Psoas muscle (tissue), 7 donors: ENCODE measurements at regions not wholly inside any gene's neighbourhood (a gene's known extent, or its start where the extent isn't known, plus 50 kb on each side); places are given as distances from the start of the nearest gene placed in this dataset.

ENCODE experiments used
- ATAC-seq, 4 donors: fragments of 200-7000 bp; cut with Tn5 transposase; one replicate each; pipeline ENCODE4 v1.9.1; 2020; ENCODE audit warnings: moderate library complexity in 3 of 4, mild to moderate bottlenecking in 2 of 4
- DNase-seq, 2 donors: peaks; one replicate each; pipeline ENCODE4 v3.0.0-alpha.2; 2020
- H3K27ac ChIP-seq: fragments of 200-600 bp; one replicate; pipeline ENCODE4 v1.8.0; 2022
- H3K27me3 ChIP-seq, 3 donors: fragments of 200-600 bp in 1 of 3; one replicate each; pipeline versions ENCODE4 v1.6.1 to v1.8.0; 2013 to 2022; ENCODE audit warnings: low read length in 2 of 3, mild to moderate bottlenecking in 2 of 3, moderate library complexity in 1 of 3; ENCODE audit not compliant: insufficient read depth in 3 of 3
- H3K36me3 ChIP-seq, 2 donors: fragments of 200-600 bp in 1 of 2; one replicate each; pipeline versions ENCODE4 v1.6.1 to v1.8.0; 2013 to 2022; ENCODE audit warnings: low read depth in 1 of 2, mild to moderate bottlenecking in 1 of 2, moderate library complexity in 1 of 2; ENCODE audit not compliant: insufficient read depth in 1 of 2
- H3K4me1 ChIP-seq: fragments of 200-600 bp; one replicate; pipeline ENCODE4 v1.8.0; 2022
- H3K4me3 ChIP-seq: fragments of 200-600 bp; one replicate; pipeline ENCODE4 v1.8.0; 2022; ENCODE audit warnings: mild to moderate bottlenecking
- H3K9me3 ChIP-seq: fragments of 200-600 bp; one replicate; pipeline ENCODE4 v1.8.0; 2022
- CTCF ChIP-seq: fragments of 200-600 bp; IDR thresholded peaks from one replicate; pipeline ENCODE4 v1.8.0; 2022; ENCODE audit warnings: antibody characterized with exemption
- WGBS, 3 donors: extraction: QIAGEN DNeasy Blood & Tissue Kit; methylation state at CpG; one replicate each; pipeline versions ENCODE4 v1.1.6 to v1.1.7; 2013; 5-methylcytosine and 5-hydroxymethylcytosine counted together
- intact Hi-C, 2 donors: fragments of 100-400 bp; cut with DNase I; formaldehyde crosslinking; loops; one replicate each; pipeline versions ENCODE4 v1.11.0 to v1.14.2; 2022
- donor health status: healthy with polysubstance abuse.
- donor health status: DM: no; HTN: no; CAD: no; lungs with moderate emphysema.
- donor health status: Bipolar disorder and iron deficiency.
- donor health status: healthy.
- donor health status: DM: yes; HTN: yes; CAD: no.
- donor health status: DM: no; HTN: no; CAD: no.
- donor health status: DM: yes; HTN: yes; CAD: no.

GRCh38 chr20:55557191-55557590 lies 448.1 kb downstream of the CBLN4 start:
- Histone ChIP-seq H3K4me1 (no peaks in the 10 kb centered on the region), H3K4me3 (no peak overlapping the region), H3K9me3 (peaks cover 3% of the 10 kb centered on the region), H3K27ac (no peak overlapping the region), H3K27me3 (no peaks in the 10 kb centered on the region), H3K36me3 (no peaks in the 10 kb centered on the region)
- 76 to 86% (median 84%) methylated on average over 2 of the region's 2 CpGs for WGBS, 3 donors
- ATAC-seq (no peak), DNase-seq (no peak)
- intact Hi-C loops: no loop called here
- TF ChIP-seq CTCF: no peak

- intact Hi-C loops: no loop called here
Measured at GRCh38 chr20:55555075-55555650, 450.2 kb downstream of the CBLN4 start.

GRCh38 chr20:55544638-55545037 lies 460.7 kb downstream of the CBLN4 start:
- no peak for TF ChIP-seq CTCF

More at GRCh38 chr20:55555075-55555650, 450.2 kb downstream of the CBLN4 start:
- TF ChIP-seq CTCF: no peak
- no peaks in the 10 kb centered on the region for H3K4me1 ChIP-seq
- ATAC-seq (no peak), DNase-seq (no peak)
- H3K9me3 ChIP-seq: no peaks in the 10 kb centered on the region
- no peak overlapping the region for H3K4me3 ChIP-seq
- H3K27me3 ChIP-seq: no peaks in the 10 kb centered on the region
- WGBS, 3 donors: 37 to 50% (median 38%) methylated on average over 5 of the region's 5 CpGs
- no peaks in the 10 kb centered on the region for H3K36me3 ChIP-seq
- H3K27ac ChIP-seq: no peak overlapping the region

DNA sequence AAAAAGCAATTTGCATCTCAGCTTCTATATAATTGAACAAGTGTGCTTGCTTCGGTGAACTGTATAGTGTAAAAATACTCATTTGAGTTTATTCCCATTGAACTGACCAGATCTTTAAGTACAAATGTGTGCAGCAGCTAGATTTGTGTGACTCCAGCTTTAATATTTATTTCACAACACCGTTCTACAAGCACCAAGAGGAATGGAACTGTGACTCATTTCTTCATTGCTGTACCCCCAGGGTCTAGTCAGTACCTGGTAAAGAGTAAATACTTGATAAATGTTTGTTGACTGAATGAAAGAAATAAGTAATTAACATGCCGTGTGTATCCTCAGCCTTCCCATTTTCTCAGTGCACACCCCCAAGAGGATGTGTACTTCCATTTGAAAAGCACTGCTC lies 464.8 kb downstream of the CBLN4 start:
- intact Hi-C loops: no loop called here
- H3K4me3 ChIP-seq: no peak overlapping the region
- whole genome bisulfite sequencing, 3 donors: 28 to 56% (median 43%) methylated on average over 3 of the region's 3 CpGs
- no peak for DNase-seq
- no peaks in the 10 kb centered on the region for H3K27me3 ChIP-seq
- H3K27ac ChIP-seq: no peak overlapping the region
- no peaks in the 10 kb centered on the region for H3K9me3 ChIP-seq
- ATAC-seq: no peak
- no peaks in the 10 kb centered on the region for H3K36me3 ChIP-seq
- no peak for TF ChIP-seq CTCF
- H3K4me1 ChIP-seq: no peaks in the 10 kb centered on the region

More at GRCh38 chr20:55544638-55545037, 460.7 kb downstream of the CBLN4 start:
- no peak overlapping the region for H3K27ac ChIP-seq
- no peak overlapping the region for H3K4me3 ChIP-seq
- no peaks in the 10 kb centered on the region for H3K4me1 ChIP-seq
- H3K9me3 ChIP-seq: no peaks in the 10 kb centered on the region
- no peaks in the 10 kb centered on the region for H3K36me3 ChIP-seq
- ATAC-seq: no peak
- WGBS, 3 donors: 65 to 69% (median 65%) methylated on average over 4 of the region's 4 CpGs
- H3K27me3 ChIP-seq: no peaks in the 10 kb centered on the region
- DNase-seq: no peak
- intact Hi-C loops: no loop called here

- no peaks in the 10 kb centered on the region for H3K36me3 ChIP-seq
- H3K27me3 ChIP-seq: no peaks in the 10 kb centered on the region
- intact Hi-C loops: no loop called here
- no peaks in the 10 kb centered on the region for H3K9me3 ChIP-seq
- H3K4me1 ChIP-seq: no peaks in the 10 kb centered on the region
- no peak overlapping the region for H3K4me3 ChIP-seq
- DNase-seq: no peak
- no peak for ATAC-seq
- no peak overlapping the region for H3K27ac ChIP-seq
- no peak for TF ChIP-seq CTCF
- 78 to 95% (median 93%) methylated on average over 1 of the region's 1 CpG for WGBS, 3 donors
Measured at GRCh38 chr20:55540013-55540412, 465.3 kb downstream of the CBLN4 start.
